ENCODE measurements at regions not wholly inside any gene's neighbourhood (a gene's known extent, or its start where the extent isn't known, plus 50 kb on each side); places are given as distances from the start of the nearest gene placed in this dataset.

- Histone ChIP-seq H3K9me3 (ENCODE audit: low read depth) (no peaks in the 10 kb centered on the region), H3K27ac (no peak overlapping the region), H3K36me3 (no peaks in the 10 kb centered on the region), H3K79me2 (ENCODE audit: low read depth) (no peaks in the 10 kb centered on the region), H3F3A (ENCODE audit: low read depth) (no peaks in the 10 kb centered on the region), H3K4me1 (no peaks in the 10 kb centered on the region), H3K4me2 (no peak overlapping the region), H3K4me3 (no peak overlapping the region), H3K9ac (no peak overlapping the region), H4K20me1 (ENCODE audit: low read depth) (no peaks in the 10 kb centered on the region), H2AFZ (replicated peaks) (no peak overlapping the region), H3K27me3 (no peaks in the 10 kb centered on the region)
- Mint-ChIP-seq H3K27ac (no peak overlapping the region), H3K4me3 (no peak overlapping the region), H3K27me3 (ENCODE audit: insufficient read depth, low read depth) (no peaks in the 10 kb centered on the region), H3K36me3 (no peaks in the 10 kb centered on the region), H3K9me3 (no peaks in the 10 kb centered on the region), H3K4me1 (no peaks in the 10 kb centered on the region)
- TF ChIP-seq CTCF (IDR thresholded peaks at IDR 0.05) (no peak), EZH2phosphoT487 (IDR thresholded peaks at IDR 0.05) (no peak), EZH2 (IDR thresholded peaks at IDR 0.05) (no peak)
- no peak for DNase-seq (ENCODE audit: low spot score)
Observed at GRCh38 chr18:41545091-41545888, 409.7 kb upstream of the PIK3C3 start.

- no peaks in the 10 kb centered on the region for H3K36me3 ChIP-seq
- no peak overlapping the region for H3K27ac Mint-ChIP-seq
- no peak for TF ChIP-seq CTCF (IDR thresholded peaks at IDR 0.05)
- TF ChIP-seq EZH2phosphoT487 (IDR thresholded peaks at IDR 0.05): no peak
- no peak for TF ChIP-seq EZH2 (IDR thresholded peaks at IDR 0.05)
- no peaks in the 10 kb centered on the region for H3K4me1 Mint-ChIP-seq
- H3K4me1 ChIP-seq: no peaks in the 10 kb centered on the region
- H3K27me3 ChIP-seq: no peaks in the 10 kb centered on the region
- no peaks in the 10 kb centered on the region for H3K27me3 Mint-ChIP-seq (ENCODE audit: insufficient read depth, low read depth)
- no peaks in the 10 kb centered on the region for H4K20me1 ChIP-seq (ENCODE audit: low read depth)
- no peaks in the 10 kb centered on the region for H3K9me3 Mint-ChIP-seq
- no peak overlapping the region for H3K27ac ChIP-seq
- H3K79me2 ChIP-seq (ENCODE audit: low read depth): no peaks in the 10 kb centered on the region
- no peak overlapping the region for H3K4me3 ChIP-seq
- no peak overlapping the region for H2AFZ ChIP-seq (replicated peaks)
- DNase-seq (ENCODE audit: low spot score): no peak
- H3K9me3 ChIP-seq (ENCODE audit: low read depth): no peaks in the 10 kb centered on the region
- H3K36me3 Mint-ChIP-seq: no peaks in the 10 kb centered on the region
- H3F3A ChIP-seq (ENCODE audit: low read depth): no peaks in the 10 kb centered on the region
- H3K9ac ChIP-seq: no peak overlapping the region
- no peak overlapping the region for H3K4me3 Mint-ChIP-seq
- no peak overlapping the region for H3K4me2 ChIP-seq
Observed at GRCh38 chr18:41543815-41544214, 411.2 kb upstream of the PIK3C3 start.

- Histone ChIP-seq H2AFZ (replicated peaks) (no peak overlapping the region), H3K4me3 (no peak overlapping the region), H3K4me1 (no peaks in the 10 kb centered on the region), H3K9ac (no peak overlapping the region), H3K79me2 (ENCODE audit: low read depth) (no peaks in the 10 kb centered on the region), H3K27ac (no peak overlapping the region), H3K4me2 (no peak overlapping the region), H3K36me3 (no peaks in the 10 kb centered on the region), H3K27me3 (no peaks in the 10 kb centered on the region), H3K9me3 (ENCODE audit: low read depth) (no peaks in the 10 kb centered on the region), H3F3A (ENCODE audit: low read depth) (no peaks in the 10 kb centered on the region), H4K20me1 (ENCODE audit: low read depth) (no peaks in the 10 kb centered on the region)
- H3K36me3 Mint-ChIP-seq: no peaks in the 10 kb centered on the region
- TF ChIP-seq CTCF (IDR thresholded peaks at IDR 0.05) (no peak), EZH2 (IDR thresholded peaks at IDR 0.05) (no peak), EZH2phosphoT487 (IDR thresholded peaks at IDR 0.05) (no peak)
- no peaks in the 10 kb centered on the region for H3K27me3 Mint-ChIP-seq (ENCODE audit: insufficient read depth, low read depth)
- H3K4me3 Mint-ChIP-seq: no peak overlapping the region
- DNase-seq (ENCODE audit: low spot score): no peak
- peaks cover 4% of the 10 kb centered on the region for H3K9me3 Mint-ChIP-seq
- H3K4me1 Mint-ChIP-seq: no peaks in the 10 kb centered on the region
- H3K27ac Mint-ChIP-seq: no peak overlapping the region
Observed at GRCh38 chr18:41540237-41540871, 414.7 kb upstream of the PIK3C3 start.
